OCI-LY7 (cell line): ENCODE measurements at regions not wholly inside any gene's neighbourhood (a gene's known extent, or its start where the extent isn't known, plus 50 kb on each side); places are given as distances from the start of the nearest gene placed in this dataset.

Experiments used
- BruUV-seq: library from RNA; stranded (reverse); fragments of 400-500 nt; replicated peaks from 2 replicates; lab custom pipeline; 2021; lab: Mats Ljungman, UMichigan
- CTCF ChIA-PET: fragments of 300-600 bp; sonication (Branson Sonifier 250); formaldehyde crosslinking; loops from one replicate; lab custom pipeline; 2022; ENCODE audit warnings: antibody characterized with exemption; ENCODE audit not compliant: unreplicated experiment; lab: Charles Lee
- POLR2A ChIA-PET: fragments of 300-600 bp; sonication (Branson Sonifier 250); formaldehyde crosslinking; loops from one replicate; lab custom pipeline; 2022; ENCODE audit warnings: antibody characterized with exemption; lab: Charles Lee
- DNase-seq: peaks from one replicate; pipeline ENCODE4 v3.0.0-alpha.2; 2015; ENCODE audit warnings: low spot score
- H2AFZ ChIP-seq: fragments of 200-600 bp; sonication (generic), shearing (Covaris generic); 2 replicates; pipeline ENCODE4 v1.6.1; 2014; ENCODE audit warnings: mild to moderate bottlenecking, antibody characterized with exemption, low read length, moderate library complexity
- H3K27ac ChIP-seq: fragments of 200-600 bp; sonication (generic); 2 replicates; pipeline ENCODE4 v1.5.1; 2014; ENCODE audit warnings: mixed run types, low read depth, mild to moderate bottlenecking, moderate library complexity, low read length, inconsistent platforms; ENCODE audit not compliant: poor library complexity, severe bottlenecking
- H3K36me3 ChIP-seq: fragments of 200-600 bp; sonication (generic); 2 replicates; pipeline ENCODE4 v1.6.1; 2014; ENCODE audit warnings: mild to moderate bottlenecking, antibody characterized with exemption, low read length, moderate library complexity, mixed read lengths; ENCODE audit not compliant: insufficient read depth
- H3K4me1 ChIP-seq: fragments of 200-600 bp; sonication (generic); 2 replicates; pipeline ENCODE4 v1.5.1; 2014; ENCODE audit warnings: mild to moderate bottlenecking, low read length; ENCODE audit not compliant: insufficient read depth, poor library complexity, severe bottlenecking
- H3K4me2 ChIP-seq: fragments of 200-600 bp; sonication (generic); 2 replicates; pipeline ENCODE4 v1.6.1; 2014; ENCODE audit warnings: mild to moderate bottlenecking, low read length
- H3K4me3 ChIP-seq: fragments of 200-600 bp; sonication (generic); 2 replicates; pipeline ENCODE4 v1.5.1; 2014; ENCODE audit warnings: mild to moderate bottlenecking, low read depth, low read length; ENCODE audit not compliant: poor library complexity, severe bottlenecking
- H3K79me2 ChIP-seq: fragments of 200-600 bp; sonication (generic); 2 replicates; pipeline ENCODE4 v1.6.1; 2016; ENCODE audit warnings: low read depth, mild to moderate bottlenecking, low read length, moderate library complexity, mixed read lengths; ENCODE audit not compliant: insufficient read depth
- H3K9me2 ChIP-seq: fragments of 200-600 bp; sonication (generic); 2 replicates; pipeline ENCODE4 v1.6.1; 2016; ENCODE audit warnings: mild to moderate bottlenecking, low read length, mixed read lengths; ENCODE audit not compliant: insufficient read depth
- H3K9me3 ChIP-seq: fragments of 200-600 bp; sonication (generic); 2 replicates; pipeline ENCODE4 v1.6.1; 2014; ENCODE audit warnings: mild to moderate bottlenecking, mixed run types, low read length, mixed read lengths
- H4K20me1 ChIP-seq: fragments of 200-600 bp; sonication (generic); 2 replicates; pipeline ENCODE4 v1.6.1; 2014; ENCODE audit warnings: mild to moderate bottlenecking, antibody characterized with exemption, low read length, moderate library complexity, mixed read lengths; ENCODE audit not compliant: insufficient read depth
- EZH2phosphoT487 ChIP-seq: fragments of 200-600 bp; sonication (generic); IDR thresholded peaks from 2 replicates; pipeline ENCODE4 v1.6.1; 2018; ENCODE audit warnings: low read depth, borderline replicate concordance, mild to moderate bottlenecking, mixed run types, antibody characterized with exemption, low read length, moderate library complexity, mixed read lengths
- intact Hi-C: fragments of 100-400 bp; cut with micrococcal nuclease; formaldehyde crosslinking; loops from one replicate; pipeline ENCODE4 v1.10.0; 2022; ENCODE audit not compliant: unreplicated experiment
- TF ChIP-seq, protein P1 (sequence below): fragments of 200-600 bp; sonication (generic); conservative IDR thresholded peaks from 2 replicates; pipeline ENCODE4 v1.5.1; 2014; ENCODE audit warnings: mild to moderate bottlenecking, antibody characterized with exemption, low read length, moderate library complexity, mixed read lengths

DNA sequence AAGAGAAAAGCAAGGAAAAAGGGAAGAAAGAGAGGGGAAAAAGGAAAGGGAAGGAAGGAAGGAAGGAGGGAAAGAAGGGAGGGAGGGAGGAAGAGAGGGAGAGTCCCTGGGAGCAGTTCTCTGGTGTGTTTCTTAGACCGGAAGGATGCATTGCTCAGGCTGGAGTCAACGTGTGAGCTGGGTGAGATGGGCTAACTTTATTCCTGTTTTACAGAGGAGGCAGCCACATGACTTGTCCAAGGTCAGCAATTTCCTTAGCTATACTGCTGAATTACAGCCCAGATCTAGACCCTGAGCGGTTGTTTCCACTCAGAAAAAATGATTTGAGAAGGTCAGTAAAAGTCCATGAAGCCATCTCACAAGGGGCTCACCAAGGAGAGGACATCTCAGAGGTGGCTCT lies 86.6 kb upstream of the APCDD1 start:
- intact Hi-C loops: no loop called here
- ChIA-PET POLR2A (no interaction called here), CTCF (no interaction called here)
- TF ChIP-seq EZH2phosphoT487: no peak
- TF ChIP-seq, protein P1, sequence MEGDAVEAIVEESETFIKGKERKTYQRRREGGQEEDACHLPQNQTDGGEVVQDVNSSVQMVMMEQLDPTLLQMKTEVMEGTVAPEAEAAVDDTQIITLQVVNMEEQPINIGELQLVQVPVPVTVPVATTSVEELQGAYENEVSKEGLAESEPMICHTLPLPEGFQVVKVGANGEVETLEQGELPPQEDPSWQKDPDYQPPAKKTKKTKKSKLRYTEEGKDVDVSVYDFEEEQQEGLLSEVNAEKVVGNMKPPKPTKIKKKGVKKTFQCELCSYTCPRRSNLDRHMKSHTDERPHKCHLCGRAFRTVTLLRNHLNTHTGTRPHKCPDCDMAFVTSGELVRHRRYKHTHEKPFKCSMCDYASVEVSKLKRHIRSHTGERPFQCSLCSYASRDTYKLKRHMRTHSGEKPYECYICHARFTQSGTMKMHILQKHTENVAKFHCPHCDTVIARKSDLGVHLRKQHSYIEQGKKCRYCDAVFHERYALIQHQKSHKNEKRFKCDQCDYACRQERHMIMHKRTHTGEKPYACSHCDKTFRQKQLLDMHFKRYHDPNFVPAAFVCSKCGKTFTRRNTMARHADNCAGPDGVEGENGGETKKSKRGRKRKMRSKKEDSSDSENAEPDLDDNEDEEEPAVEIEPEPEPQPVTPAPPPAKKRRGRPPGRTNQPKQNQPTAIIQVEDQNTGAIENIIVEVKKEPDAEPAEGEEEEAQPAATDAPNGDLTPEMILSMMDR: no peak
- H3K27ac ChIP-seq: no peak overlapping the region
- BruUV-seq: no TSS peak
- H2AFZ ChIP-seq: no peak overlapping the region
- H4K20me1 ChIP-seq: no peaks in the 10 kb centered on the region
- H3K9me3 ChIP-seq: 0 out of 2 replicates have a peak, but pooled peaks cover 3% of the 10 kb centered on the region
- DNase-seq: no peak
- H3K36me3 ChIP-seq: no peaks in the 10 kb centered on the region
- H3K9me2 ChIP-seq: no peaks in the 10 kb centered on the region
- no peaks in the 10 kb centered on the region for H3K4me1 ChIP-seq
- H3K4me2 ChIP-seq: no peak overlapping the region
- no peak overlapping the region for H3K4me3 ChIP-seq
- no peaks in the 10 kb centered on the region for H3K79me2 ChIP-seq

- intact Hi-C loops: no loop called here
- TF ChIP-seq EZH2phosphoT487: no peak
- TF ChIP-seq, protein P1: no peak
- H3K4me3 ChIP-seq: no peak overlapping the region
- no TSS peak for BruUV-seq
- no peaks in the 10 kb centered on the region for H4K20me1 ChIP-seq
- ChIA-PET CTCF (interaction anchor here (0.6 kb wide), 2 partner anchors 114 to 124 kb away, joined by 3 read pairs; no protein-coding TSS in a partner anchor), POLR2A (no interaction called here)
- H3K36me3 ChIP-seq: no peaks in the 10 kb centered on the region
- DNase-seq: no peak
- H3K4me2 ChIP-seq: no peak overlapping the region
- no peaks in the 10 kb centered on the region for H3K9me3 ChIP-seq
- no peaks in the 10 kb centered on the region for H3K9me2 ChIP-seq
- no peaks in the 10 kb centered on the region for H3K79me2 ChIP-seq
- H3K27ac ChIP-seq: no peak overlapping the region
- no peaks in the 10 kb centered on the region for H3K4me1 ChIP-seq
- no peak overlapping the region for H2AFZ ChIP-seq
Observed at GRCh38 chr18:10368456-10369453, 85.7 kb upstream of the APCDD1 start.

DNA sequence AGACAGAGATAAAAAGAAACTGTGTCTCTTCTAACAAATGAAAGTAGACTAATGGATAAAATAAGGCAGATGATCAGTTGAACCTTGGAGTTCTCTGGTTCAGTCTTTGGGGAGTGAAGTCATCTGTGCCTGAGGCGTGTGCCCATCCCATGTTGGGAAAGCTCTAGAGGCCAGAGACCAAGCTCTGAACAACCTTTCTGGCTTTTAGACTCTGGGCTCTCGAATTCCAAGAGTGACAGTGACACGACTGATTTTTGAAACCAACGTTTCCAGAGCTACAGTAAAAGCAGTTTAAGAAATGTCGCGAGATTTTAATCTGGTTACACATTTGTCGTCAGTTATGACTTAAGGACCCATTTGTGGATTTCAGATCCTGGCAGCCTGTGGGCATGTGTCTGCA lies 83.7 kb upstream of the APCDD1 start:
- no TSS peak for BruUV-seq
- H3K4me2 ChIP-seq: no peak overlapping the region
- intact Hi-C loops: no loop called here
- POLR2A ChIA-PET: interaction anchor here (0.6 kb wide), 1 partner anchor 232 kb away, joined by 3 read pairs; no protein-coding TSS in a partner anchor
- no peak for DNase-seq
- TF ChIP-seq, protein P1: no peak
- no peak for TF ChIP-seq EZH2phosphoT487
- H3K79me2 ChIP-seq: no peaks in the 10 kb centered on the region
- no peak overlapping the region for H3K27ac ChIP-seq
- H3K4me1 ChIP-seq: no peaks in the 10 kb centered on the region
- no peaks in the 10 kb centered on the region for H4K20me1 ChIP-seq
- CTCF ChIA-PET: no interaction called here
- H3K9me3 ChIP-seq: no peaks in the 10 kb centered on the region
- no peaks in the 10 kb centered on the region for H3K9me2 ChIP-seq
- H3K4me3 ChIP-seq: no peak overlapping the region
- no peak overlapping the region for H2AFZ ChIP-seq
- H3K36me3 ChIP-seq: no peaks in the 10 kb centered on the region
